ENCODE measurements at regions not wholly inside any gene's neighbourhood (a gene's known extent, or its start where the extent isn't known, plus 50 kb on each side); places are given as distances from the start of the nearest gene placed in this dataset.

DNA sequence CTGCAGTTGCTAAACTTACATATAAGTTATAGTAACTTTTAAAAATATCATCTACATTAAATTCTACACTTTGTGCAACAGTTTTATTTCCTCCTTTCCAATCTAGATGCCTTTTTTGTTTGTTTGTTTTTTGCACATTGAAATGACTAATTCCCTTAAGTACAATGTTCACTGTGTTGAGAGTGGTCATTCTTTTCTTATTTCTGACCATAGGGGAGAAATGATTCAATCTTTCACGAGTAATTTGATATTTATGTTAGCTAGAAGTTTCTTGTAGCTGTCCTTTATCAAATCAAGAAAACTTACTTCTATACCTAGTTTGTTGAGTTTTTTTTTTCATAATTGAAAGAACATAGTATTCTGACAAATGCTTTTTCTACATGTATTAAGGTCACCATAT, 85.0 kb upstream of the CBLB start:
- intact Hi-C loops (cut with DNase I), result no loop called here
- Histone ChIP-seq H3K36me3 (no peaks in the 10 kb centered on the region), H3K27ac (no peak overlapping the region), H3K27me3 (no peaks in the 10 kb centered on the region), H3K9me3 (no peaks in the 10 kb centered on the region), H3K4me3 (no peak overlapping the region), H3K9ac (ENCODE audit: low read depth in 2 of 2, low read length in 2 of 2) (no peak overlapping the region), H3K4me1 (no peaks in the 10 kb centered on the region)
- TF ChIP-seq, protein P1, sequence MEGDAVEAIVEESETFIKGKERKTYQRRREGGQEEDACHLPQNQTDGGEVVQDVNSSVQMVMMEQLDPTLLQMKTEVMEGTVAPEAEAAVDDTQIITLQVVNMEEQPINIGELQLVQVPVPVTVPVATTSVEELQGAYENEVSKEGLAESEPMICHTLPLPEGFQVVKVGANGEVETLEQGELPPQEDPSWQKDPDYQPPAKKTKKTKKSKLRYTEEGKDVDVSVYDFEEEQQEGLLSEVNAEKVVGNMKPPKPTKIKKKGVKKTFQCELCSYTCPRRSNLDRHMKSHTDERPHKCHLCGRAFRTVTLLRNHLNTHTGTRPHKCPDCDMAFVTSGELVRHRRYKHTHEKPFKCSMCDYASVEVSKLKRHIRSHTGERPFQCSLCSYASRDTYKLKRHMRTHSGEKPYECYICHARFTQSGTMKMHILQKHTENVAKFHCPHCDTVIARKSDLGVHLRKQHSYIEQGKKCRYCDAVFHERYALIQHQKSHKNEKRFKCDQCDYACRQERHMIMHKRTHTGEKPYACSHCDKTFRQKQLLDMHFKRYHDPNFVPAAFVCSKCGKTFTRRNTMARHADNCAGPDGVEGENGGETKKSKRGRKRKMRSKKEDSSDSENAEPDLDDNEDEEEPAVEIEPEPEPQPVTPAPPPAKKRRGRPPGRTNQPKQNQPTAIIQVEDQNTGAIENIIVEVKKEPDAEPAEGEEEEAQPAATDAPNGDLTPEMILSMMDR (IDR thresholded peaks at IDR 0.05), result no peak
- no peak for DNase-seq

DNA sequence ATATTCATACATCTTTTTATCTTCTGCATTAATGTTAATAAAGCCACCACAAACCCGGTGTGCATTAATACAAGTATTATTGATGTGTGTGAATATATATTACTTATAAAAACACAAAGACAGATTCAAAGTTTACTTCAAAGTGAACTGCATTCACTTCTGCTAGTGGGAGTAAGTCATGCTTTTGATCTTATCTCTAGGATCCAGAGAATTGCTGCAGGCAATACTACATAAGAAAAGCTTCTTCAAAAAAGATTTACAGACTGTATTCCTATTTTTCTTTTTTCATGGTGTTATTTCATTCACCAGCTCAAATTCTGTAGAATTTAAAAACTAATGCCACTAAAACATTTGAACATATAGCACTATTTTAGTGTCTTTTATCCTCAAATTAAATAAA, 87.5 kb upstream of the CBLB start:
- H3K36me3 ChIP-seq, result no peaks in the 10 kb centered on the region
- TF ChIP-seq, protein P1 (IDR thresholded peaks at IDR 0.05), result no peak
- no peak overlapping the region for H3K27ac ChIP-seq
- H3K4me1 ChIP-seq, result no peaks in the 10 kb centered on the region
- no peak for DNase-seq
- no peaks in the 10 kb centered on the region for H3K9me3 ChIP-seq
- no peak overlapping the region for H3K4me3 ChIP-seq
- intact Hi-C loops (cut with DNase I), result no loop called here
- H3K9ac ChIP-seq (ENCODE audit: low read depth in 2 of 2, low read length in 2 of 2), result no peak overlapping the region
- no peaks in the 10 kb centered on the region for H3K27me3 ChIP-seq

DNA sequence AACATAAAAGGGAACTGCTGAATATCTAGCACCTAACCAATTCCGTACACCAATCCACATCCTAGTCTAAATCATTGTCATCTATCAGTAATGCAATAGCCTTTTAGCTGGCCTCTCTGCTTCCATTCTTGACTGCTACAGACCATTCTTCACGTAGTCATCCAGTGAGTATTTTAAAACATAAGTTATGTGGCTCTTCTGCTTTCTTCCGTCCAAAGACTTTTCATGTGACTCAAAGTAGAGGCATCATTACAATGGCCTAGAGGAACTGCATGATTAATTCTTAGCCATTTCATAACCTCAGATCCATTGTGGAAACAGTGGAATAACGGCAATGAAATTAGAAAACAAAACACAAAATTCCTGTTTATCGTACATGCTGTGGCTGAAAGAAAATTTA, 88.9 kb upstream of the CBLB start:
- Histone ChIP-seq H3K9me3 (no peaks in the 10 kb centered on the region), H3K4me3 (no peak overlapping the region), H3K36me3 (no peaks in the 10 kb centered on the region), H3K27ac (no peak overlapping the region), H3K27me3 (no peaks in the 10 kb centered on the region), H3K4me1 (no peaks in the 10 kb centered on the region), H3K9ac (ENCODE audit: low read depth in 2 of 2, low read length in 2 of 2) (no peak overlapping the region)
- TF ChIP-seq, protein P1 (IDR thresholded peaks at IDR 0.05), result no peak
- intact Hi-C loops (cut with DNase I), result no loop called here
- no peak for DNase-seq

DNA sequence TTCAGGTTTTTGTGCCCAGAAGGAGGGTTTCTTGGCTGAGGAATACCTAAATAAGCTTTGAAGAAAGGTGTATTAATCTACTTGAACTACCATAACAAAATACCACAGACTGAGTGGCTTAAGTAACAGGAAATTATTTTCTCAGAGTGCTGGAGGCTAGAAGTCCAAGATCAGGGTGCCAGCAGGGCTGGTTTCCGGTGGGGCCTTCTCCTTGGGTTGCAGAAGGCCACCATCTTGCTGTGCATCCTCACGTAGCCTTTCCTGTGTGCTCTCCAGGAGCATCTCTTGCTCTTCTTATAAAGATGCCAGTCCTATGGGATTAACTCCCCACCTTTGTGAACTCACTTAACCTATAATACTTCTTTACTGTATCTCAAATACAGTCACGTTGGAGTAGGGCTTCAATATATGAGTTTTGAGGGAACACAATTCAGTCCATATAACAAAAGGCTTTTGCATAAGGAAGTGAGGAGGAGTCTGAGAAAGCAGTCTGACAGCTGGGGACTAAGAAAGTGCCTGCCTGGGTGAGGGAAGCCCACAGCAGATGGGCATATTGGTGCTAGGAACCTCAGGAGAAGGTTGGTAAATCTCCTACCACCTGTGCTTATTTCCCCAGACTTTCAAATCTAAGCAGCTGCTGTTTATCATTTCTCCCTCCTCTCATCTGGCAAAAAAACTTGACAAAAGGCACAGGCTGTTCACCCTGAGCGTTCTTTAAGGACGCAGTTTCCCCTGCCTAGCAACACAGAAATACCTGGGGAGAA, 89.6 kb upstream of the CBLB start:
- H3K27ac ChIP-seq, result no peak overlapping the region
- no peaks in the 10 kb centered on the region for H3K4me1 ChIP-seq
- H3K4me3 ChIP-seq, result no peak overlapping the region
- TF ChIP-seq, protein P1 (IDR thresholded peaks at IDR 0.05), result no peak
- H3K27me3 ChIP-seq, result no peaks in the 10 kb centered on the region
- H3K9me3 ChIP-seq, result no peaks in the 10 kb centered on the region
- no peak for DNase-seq
- intact Hi-C loops (cut with DNase I), result no loop called here
- no peaks in the 10 kb centered on the region for H3K36me3 ChIP-seq
- no peak overlapping the region for H3K9ac ChIP-seq (ENCODE audit: low read depth in 2 of 2, low read length in 2 of 2)

DNA sequence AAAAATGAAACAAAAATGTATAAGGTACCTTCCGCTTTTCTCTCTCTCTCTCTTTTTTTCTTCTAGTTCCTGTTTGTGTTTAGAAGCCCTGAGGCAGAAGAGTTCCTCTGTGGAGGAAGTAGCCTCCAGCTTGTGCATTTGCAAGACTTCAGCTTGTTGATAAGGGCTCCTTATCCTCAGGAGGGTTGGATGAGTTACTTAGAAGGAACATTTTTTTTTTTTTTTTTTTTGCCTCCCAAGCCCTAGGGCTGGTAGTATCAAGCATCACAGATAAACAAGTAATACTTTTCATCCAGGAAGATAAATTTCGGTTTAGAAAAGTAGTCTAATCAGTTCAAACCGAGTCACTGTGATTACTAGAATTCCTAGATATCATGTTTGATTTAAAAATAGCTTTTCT, 91.0 kb upstream of the CBLB start:
- intact Hi-C loops (cut with DNase I), result no loop called here

More for the DNA sequence above, 91.0 kb upstream of the CBLB start:
- Histone ChIP-seq H3K36me3 (no peaks in the 10 kb centered on the region), H3K9me3 (no peaks in the 10 kb centered on the region), H3K27ac (no peak overlapping the region), H3K4me1 (no peaks in the 10 kb centered on the region), H3K4me3 (no peak overlapping the region), H3K27me3 (no peaks in the 10 kb centered on the region), H3K9ac (ENCODE audit: low read depth in 2 of 2, low read length in 2 of 2) (no peak overlapping the region)
- TF ChIP-seq, protein P1 (IDR thresholded peaks at IDR 0.05), result no peak
- DNase-seq, result no peak

Measured in colonic mucosa (tissue), 4 donors.